GM12891 (cell line): ENCODE measurements at regions not wholly inside any gene's neighbourhood (a gene's known extent, or its start where the extent isn't known, plus 50 kb on each side); places are given as distances from the start of the nearest gene placed in this dataset.

Source experiments
- DNase-seq: peaks from one replicate; pipeline ENCODE4 v3.0.0; 2011; ENCODE audit warnings: low spot score; ENCODE audit not compliant: insufficient read length
- FAIRE-seq: peaks from 2 replicates; lab custom pipeline; 2011; peaks lifted over from hg19 to GRCh38; lab: Jason Lieb, UNC
- PAX5 ChIP-seq: IDR thresholded peaks from 2 replicates; pipeline ENCODE4 v1.6.1; 2011; ENCODE audit warnings: low read length, moderate library complexity, mild to moderate bottlenecking; ENCODE audit not compliant: insufficient read depth, severe bottlenecking
- POLR2A ChIP-seq: IDR thresholded peaks from 2 replicates; pipeline ENCODE4 v1.6.1; 2011; ENCODE audit warnings: low read depth, low read length, control low read depth
- POLR2AphosphoS5 ChIP-seq: IDR thresholded peaks from 2 replicates; pipeline ENCODE4 v1.6.1; 2011; ENCODE audit warnings: low read depth, low read length, control low read depth
- POU2F2 ChIP-seq: IDR thresholded peaks from 2 replicates; pipeline ENCODE4 v1.6.1; 2011; ENCODE audit warnings: low read depth, mild to moderate bottlenecking, control low read depth, low read length, moderate library complexity
- SPI1 ChIP-seq: IDR thresholded peaks from 2 replicates; pipeline ENCODE4 v1.6.1; 2011; ENCODE audit warnings: low read depth, low read length, control low read depth
- TAF1 ChIP-seq: IDR thresholded peaks from 2 replicates; pipeline ENCODE4 v1.6.1; 2011; ENCODE audit warnings: low read depth, low read length, control low read depth

GRCh38 chr14:104243200-104243599, 104.8 kb downstream of the KIF26A start:
- TF ChIP-seq POU2F2 (no peak), PAX5 (no peak), SPI1 (no peak), POLR2AphosphoS5 (no peak), POLR2A (no peak), TAF1 (no peak)
- DNase-seq (no peak), FAIRE-seq (no peak)

- FAIRE-seq (no peak), DNase-seq (no peak)
- TF ChIP-seq TAF1 (no peak), POLR2AphosphoS5 (no peak), POLR2A (no peak), PAX5 (no peak), SPI1 (no peak), POU2F2 (no peak)
Observed at GRCh38 chr14:104244221-104245011, 106.0 kb downstream of the KIF26A start.

- TF ChIP-seq PAX5 (no peak), POLR2A (no peak), POLR2AphosphoS5 (no peak), SPI1 (no peak), TAF1 (no peak), POU2F2 (no peak)
- FAIRE-seq = no peak
- DNase-seq = no peak
Observed at GRCh38 chr14:104245075-104245474, 106.7 kb downstream of the KIF26A start.

- no peak for FAIRE-seq
- DNase-seq = no peak
- no peak for TF ChIP-seq PAX5
- TF ChIP-seq POLR2A = no peak
- TF ChIP-seq TAF1 = no peak
- TF ChIP-seq POLR2AphosphoS5 = no peak
- no peak for TF ChIP-seq SPI1
- TF ChIP-seq POU2F2 = no peak
Observed at GRCh38 chr14:104245723-104246122, 107.3 kb downstream of the KIF26A start.

GRCh38 chr14:104246401-104247335, 108.3 kb downstream of the KIF26A start:
- TF ChIP-seq PAX5 (no peak), POU2F2 (no peak), POLR2A (no peak), TAF1 (no peak), POLR2AphosphoS5 (no peak), SPI1 (no peak)
- no peak for DNase-seq

GRCh38 chr14:104247336-104248202, 109.2 kb downstream of the KIF26A start:
- TF ChIP-seq POU2F2 (no peak), SPI1 (no peak), POLR2AphosphoS5 (no peak)
- no peak for DNase-seq
- no peak for FAIRE-seq

More at GRCh38 chr14:104246401-104247335, 108.3 kb downstream of the KIF26A start:
- FAIRE-seq = no peak

GRCh38 chr14:104248203-104249055, 110.0 kb downstream of the KIF26A start:
- no peak for FAIRE-seq
- TF ChIP-seq TAF1 (no peak), SPI1 (no peak), POU2F2 (no peak), POLR2A (no peak), POLR2AphosphoS5 (no peak), PAX5 (no peak)
- no peak for DNase-seq

GRCh38 chr14:104249089-104249488, 110.7 kb downstream of the KIF26A start:
- no peak for TF ChIP-seq POLR2AphosphoS5
- no peak for TF ChIP-seq POLR2A
- FAIRE-seq (no peak), DNase-seq (no peak)

- no peak for FAIRE-seq
- TF ChIP-seq TAF1 = no peak
- TF ChIP-seq POLR2A = no peak
- no peak for TF ChIP-seq SPI1
- TF ChIP-seq PAX5 = no peak
- no peak for TF ChIP-seq POU2F2
- no peak for TF ChIP-seq POLR2AphosphoS5
- DNase-seq = no peak
Observed at GRCh38 chr14:104249706-104250105, 111.3 kb downstream of the KIF26A start.
